Immature natural killer cell (primary cell): ENCODE measurements at regions not wholly inside any gene's neighbourhood (a gene's known extent, or its start where the extent isn't known, plus 50 kb on each side); places are given as distances from the start of the nearest gene placed in this dataset.

Experiments
- DNase-seq, 3 donors: peaks; one replicate each; pipeline ENCODE4 v3.0.0; 2022; ENCODE audit warnings: mixed read lengths in 1 of 3
- H3K27ac Mint-ChIP-seq, 6 donors: one replicate each; pipeline ENCODE4 v1.8.0; 2020; ENCODE audit warnings: mixed read lengths in 6 of 6, mild to moderate bottlenecking in 5 of 6, inconsistent platforms in 4 of 6, moderate library complexity in 3 of 6
- H3K27me3 Mint-ChIP-seq, 3 donors: one replicate each; pipeline ENCODE4 v1.8.0; 2020 to 2021; ENCODE audit warnings: low read depth in 3 of 3, mild to moderate bottlenecking in 3 of 3, mixed read lengths in 3 of 3, moderate library complexity in 3 of 3, inconsistent platforms in 1 of 3
- H3K36me3 Mint-ChIP-seq, 3 donors: one replicate each; pipeline ENCODE4 v1.8.0; 2020; ENCODE audit warnings: mixed read lengths in 3 of 3, inconsistent platforms in 2 of 3, mild to moderate bottlenecking in 2 of 3
- H3K4me1 Mint-ChIP-seq, 2 donors: one replicate each; pipeline ENCODE4 v1.8.0; 2020; ENCODE audit warnings: inconsistent platforms in 2 of 2, mild to moderate bottlenecking in 2 of 2, mixed read lengths in 2 of 2, moderate library complexity in 1 of 2
- H3K4me3 Mint-ChIP-seq, 5 donors: one replicate each; pipeline ENCODE4 v1.8.0; 2020; ENCODE audit warnings: mild to moderate bottlenecking in 5 of 5, mixed read lengths in 5 of 5, inconsistent platforms in 3 of 5, moderate library complexity in 3 of 5
- H3K9me3 Mint-ChIP-seq, 6 donors: one replicate each; pipeline ENCODE4 v1.8.0; 2020; ENCODE audit warnings: mild to moderate bottlenecking in 6 of 6, mixed read lengths in 6 of 6, inconsistent platforms in 4 of 6, moderate library complexity in 3 of 6

DNA sequence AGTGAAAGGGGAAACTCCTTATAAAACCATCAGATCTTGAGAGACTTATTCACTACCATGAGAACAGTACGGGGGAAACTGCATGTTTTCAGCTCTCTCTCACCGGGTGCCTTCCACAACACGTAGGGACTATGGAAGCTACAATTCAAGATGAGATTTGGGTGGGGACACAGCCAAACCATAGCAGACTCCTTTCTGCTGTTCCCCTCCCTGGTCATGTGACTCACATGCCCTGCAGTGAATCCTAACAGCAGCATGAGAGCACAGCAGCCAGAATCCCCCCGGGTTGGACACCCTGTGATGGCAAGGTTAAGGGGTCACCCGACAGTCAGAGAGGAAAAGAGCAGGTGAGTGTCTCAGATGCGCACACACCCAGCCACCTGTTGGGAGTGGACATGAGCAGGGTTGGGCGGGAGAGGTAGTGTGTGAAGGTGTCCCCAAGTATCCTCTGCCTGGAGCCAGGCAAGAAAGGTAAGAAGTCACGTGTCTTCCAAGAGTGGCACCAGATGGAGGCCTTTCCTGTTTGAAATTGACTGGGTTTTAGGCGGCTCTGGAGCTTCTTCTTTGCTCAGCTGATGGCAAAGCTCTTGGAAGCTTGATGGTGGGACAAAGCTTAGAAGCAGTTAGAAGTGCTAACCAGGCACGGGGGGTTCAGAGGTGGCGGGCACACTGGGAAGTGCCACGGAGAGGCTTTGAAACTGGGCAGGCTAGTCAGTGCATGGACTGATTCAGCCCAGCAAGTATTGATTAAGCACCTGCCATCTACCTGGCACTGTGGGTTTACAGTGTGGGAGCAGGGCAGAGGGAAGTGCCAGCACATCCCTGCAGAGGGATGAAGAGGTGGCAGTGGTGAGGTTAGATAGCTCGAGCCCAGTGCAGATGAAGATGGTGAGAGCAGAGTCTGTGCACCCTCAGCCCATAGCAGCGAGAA, 68.7 kb downstream of the RHOB start:
- no peak for DNase-seq
- Mint-ChIP-seq H3K4me1 (no peaks in the 10 kb centered on the region), H3K27ac (no peak overlapping the region), H3K27me3 (peaks cover 0 to 4% (median 0%) of the 10 kb centered on the region in 3 donors), H3K36me3 (no peaks in the 10 kb centered on the region), H3K4me3 (no peak overlapping the region), H3K9me3 (no peaks in the 10 kb centered on the region)

DNA sequence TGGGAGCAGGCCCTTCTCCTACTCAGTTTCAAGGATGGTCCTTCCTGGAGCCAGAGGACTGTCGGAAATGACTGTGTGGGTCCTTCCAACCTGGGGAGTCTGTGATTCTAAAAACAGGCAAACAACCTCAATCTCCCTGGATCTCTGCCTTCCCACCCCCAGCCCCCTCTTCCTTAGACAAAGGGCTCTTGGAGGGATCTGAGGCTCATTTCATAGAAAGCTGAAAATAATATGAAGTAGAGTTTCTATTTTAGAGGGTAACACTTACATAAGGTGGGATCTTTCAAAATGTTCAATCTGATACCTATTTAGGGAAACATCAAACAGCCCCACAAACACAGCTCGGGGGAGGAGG, 69.4 kb downstream of the RHOB start:
- no peak overlapping the region for H3K4me3 Mint-ChIP-seq

DNA sequence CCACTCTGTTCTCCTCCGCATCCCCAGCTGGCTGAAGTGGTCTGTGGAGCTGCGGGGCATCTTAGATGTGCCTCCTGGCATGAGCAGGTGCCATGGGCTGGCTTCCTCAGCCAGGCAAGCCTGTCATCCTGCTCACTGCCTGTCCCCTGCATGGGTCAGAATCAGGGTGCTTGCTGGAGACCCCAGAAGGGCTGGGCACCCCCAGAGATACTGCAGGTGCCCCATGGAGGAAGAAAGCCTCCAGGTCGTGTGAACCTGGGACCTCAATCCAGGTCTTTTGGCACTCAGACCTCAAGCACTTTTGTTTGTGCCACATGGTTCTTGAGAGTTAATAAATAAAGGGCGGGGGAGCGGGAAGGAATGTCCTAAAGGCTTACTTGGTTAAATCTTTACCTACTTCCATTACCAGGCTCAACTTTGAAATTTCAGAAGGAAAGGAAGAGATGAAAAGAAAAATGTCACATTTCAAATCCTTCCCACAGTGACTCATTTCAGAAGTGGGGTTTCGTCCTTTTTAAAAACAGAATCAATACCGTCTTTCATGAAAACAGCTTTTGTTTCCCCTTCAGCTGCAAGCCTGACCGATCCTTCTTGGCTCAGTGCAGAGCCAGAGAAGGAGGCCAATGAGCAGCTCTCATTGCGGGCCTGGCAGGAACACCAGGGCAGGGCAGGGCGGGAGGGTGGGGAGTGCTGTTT, 69.9 kb downstream of the RHOB start:
- Mint-ChIP-seq H3K4me3 (no peak overlapping the region), H3K9me3 (no peaks in the 10 kb centered on the region), H3K27ac (no peak overlapping the region), H3K36me3 (no peaks in the 10 kb centered on the region), H3K27me3 (peaks cover 0 to 2% (median 0%) of the 10 kb centered on the region in 3 donors), H3K4me1 (no peaks in the 10 kb centered on the region)
- no peak for DNase-seq

More for the DNA sequence above, 69.4 kb downstream of the RHOB start:
- Mint-ChIP-seq H3K9me3 (no peaks in the 10 kb centered on the region), H3K4me1 (no peaks in the 10 kb centered on the region), H3K27ac (no peak overlapping the region), H3K36me3 (no peaks in the 10 kb centered on the region), H3K27me3 (peaks cover 0 to 3% (median 0%) of the 10 kb centered on the region in 3 donors)
- no peak for DNase-seq

DNA sequence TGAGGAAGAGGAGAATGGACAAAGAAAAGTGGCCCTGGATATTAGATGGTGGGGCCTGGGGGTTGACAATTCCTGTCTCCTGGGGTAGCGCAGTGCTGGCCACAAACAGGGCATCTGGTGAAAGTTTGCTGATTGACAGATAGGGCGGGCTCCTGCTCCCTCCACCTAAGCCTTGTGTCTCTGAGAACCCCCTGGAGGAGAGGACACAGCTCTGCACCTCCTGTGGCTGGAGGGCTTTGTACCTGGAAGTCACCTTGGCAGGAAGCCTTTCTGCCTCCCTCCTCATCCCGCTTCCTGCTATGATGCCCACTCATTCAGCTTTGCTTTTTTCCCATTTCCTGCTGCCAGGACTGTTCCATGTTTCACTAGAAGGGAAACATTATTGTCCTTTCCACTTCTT, 72.4 kb downstream of the RHOB start:
- no peaks in the 10 kb centered on the region for H3K9me3 Mint-ChIP-seq
- no peak overlapping the region for H3K27ac Mint-ChIP-seq
- no peak for DNase-seq
- no peaks in the 10 kb centered on the region for H3K4me1 Mint-ChIP-seq
- no peak overlapping the region for H3K4me3 Mint-ChIP-seq
- no peaks in the 10 kb centered on the region for H3K36me3 Mint-ChIP-seq
- peaks cover 0 to 6% (median 2%) of the 10 kb centered on the region in 3 donors for H3K27me3 Mint-ChIP-seq

DNA sequence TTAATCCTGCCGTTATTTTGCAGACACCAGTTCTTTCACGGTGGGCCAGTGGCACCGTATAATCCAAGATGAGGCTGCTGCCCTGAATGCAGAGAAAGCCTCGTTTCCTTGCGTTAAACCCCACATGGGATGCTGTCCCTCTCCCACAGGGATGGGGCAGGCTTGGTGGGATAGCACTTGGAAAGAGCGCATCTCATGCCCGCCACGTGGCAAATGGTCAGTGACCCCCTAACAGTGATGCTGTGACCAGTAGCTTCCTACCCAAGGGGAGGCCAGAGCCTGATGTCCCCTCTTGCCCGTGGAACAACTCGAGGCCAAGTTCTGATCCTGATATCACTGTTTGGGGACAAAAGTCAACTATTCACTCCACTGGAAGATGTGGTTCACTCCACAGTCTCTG, 73.3 kb downstream of the RHOB start:
- no peaks in the 10 kb centered on the region for H3K4me1 Mint-ChIP-seq
- no peak for DNase-seq
- H3K9me3 Mint-ChIP-seq: no peaks in the 10 kb centered on the region
- peaks cover 2 to 6% (median 3%) of the 10 kb centered on the region in 3 donors for H3K27me3 Mint-ChIP-seq
- H3K4me3 Mint-ChIP-seq: no peak overlapping the region
- no peaks in the 10 kb centered on the region for H3K36me3 Mint-ChIP-seq
- H3K27ac Mint-ChIP-seq: no peak overlapping the region

DNA sequence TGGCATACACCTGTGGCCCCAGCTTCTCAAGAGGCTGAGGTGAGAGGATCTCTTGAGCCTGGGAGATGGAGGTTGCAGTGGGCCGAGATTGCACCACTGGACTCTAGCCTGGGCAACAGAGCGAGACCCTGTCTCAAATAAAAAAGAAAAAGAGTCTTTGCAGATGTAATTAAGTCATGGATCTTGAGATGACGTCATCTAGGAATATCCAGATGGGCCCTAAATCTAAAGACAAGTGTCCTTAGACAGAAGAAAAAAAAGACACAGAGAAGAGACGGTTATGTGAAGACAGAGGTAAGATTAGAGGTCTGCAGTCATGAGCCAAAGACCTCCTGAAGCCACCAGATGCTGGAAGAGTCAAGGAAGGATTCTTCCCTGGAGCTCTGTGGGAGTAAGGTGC, 74.3 kb downstream of the RHOB start:
- H3K36me3 Mint-ChIP-seq: no peaks in the 10 kb centered on the region
- no peak for DNase-seq
- no peak overlapping the region for H3K4me3 Mint-ChIP-seq
- no peaks in the 10 kb centered on the region for H3K9me3 Mint-ChIP-seq
- H3K27ac Mint-ChIP-seq: no peak overlapping the region
- H3K4me1 Mint-ChIP-seq: no peaks in the 10 kb centered on the region
- H3K27me3 Mint-ChIP-seq: peaks cover 2 to 6% (median 3%) of the 10 kb centered on the region in 3 donors

DNA sequence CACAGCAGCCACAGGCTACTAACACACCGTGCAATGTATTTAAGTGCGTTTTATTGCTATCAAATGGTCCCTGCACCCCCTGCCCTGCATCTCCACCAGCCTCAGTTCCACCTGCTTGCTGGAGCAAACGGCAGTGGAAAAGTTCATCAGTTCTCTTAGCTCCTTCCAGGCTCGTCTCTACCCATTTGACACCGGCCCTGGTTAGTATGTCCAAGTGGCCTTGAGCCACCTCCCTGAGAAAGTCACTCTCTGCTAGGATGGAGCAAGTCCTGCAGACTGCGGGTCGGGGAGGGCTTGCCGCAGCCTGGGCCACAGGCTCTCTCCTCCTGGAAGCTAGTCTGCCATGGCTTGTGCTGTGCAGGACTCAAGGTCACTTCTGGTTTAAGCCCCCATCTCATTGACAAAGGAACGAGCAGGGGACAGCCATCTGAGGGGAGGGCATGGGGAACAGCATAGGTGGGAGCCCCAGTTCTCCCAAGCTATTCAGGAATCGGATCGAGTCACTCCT, 74.9 kb downstream of the RHOB start:
- Mint-ChIP-seq H3K27ac (no peak overlapping the region), H3K4me1 (no peaks in the 10 kb centered on the region), H3K9me3 (no peaks in the 10 kb centered on the region), H3K4me3 (no peak overlapping the region), H3K36me3 (no peaks in the 10 kb centered on the region), H3K27me3 (peaks cover 2 to 6% (median 3%) of the 10 kb centered on the region in 3 donors)
- no peak for DNase-seq

DNA sequence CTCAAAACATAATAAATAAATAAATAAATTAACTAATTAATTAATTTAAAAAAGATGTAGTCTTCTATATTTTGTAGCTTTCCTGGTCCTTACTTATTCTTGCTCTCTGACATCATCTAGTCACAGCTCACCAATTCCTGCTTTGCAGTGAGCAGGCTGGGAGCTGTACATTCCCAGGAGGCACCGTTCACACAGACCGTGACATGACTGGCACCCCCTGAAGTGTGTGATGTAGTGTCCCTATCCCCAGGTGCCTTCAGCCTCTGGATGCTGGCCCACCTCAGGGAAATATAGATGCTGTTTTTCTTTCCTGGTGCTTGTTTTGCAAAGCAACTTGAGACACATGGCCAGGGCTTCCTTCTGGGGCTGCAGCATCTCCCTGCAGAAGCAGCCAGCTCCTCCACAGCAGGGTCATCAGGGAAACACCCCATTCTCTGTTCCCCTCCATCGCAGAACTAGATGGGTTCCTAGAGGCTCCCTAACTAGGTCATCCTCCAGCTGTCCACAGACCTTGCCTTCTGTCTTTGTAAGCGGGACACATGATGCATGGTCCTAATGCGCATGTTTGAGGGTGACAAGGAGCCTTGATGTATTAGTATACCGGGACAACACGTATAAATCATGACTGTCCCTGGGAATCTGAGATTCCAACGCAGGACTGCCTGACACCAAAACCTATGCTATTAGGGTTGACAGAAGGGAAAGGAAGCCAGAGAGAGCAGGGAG, 76.4 kb downstream of the RHOB start:
- DNase-seq: no peak
- Mint-ChIP-seq H3K27ac (peak overlapping the region in 1 of 6 donors; percentile 67), H3K27me3 (peaks cover 3 to 6% (median 3%) of the 10 kb centered on the region in 3 donors), H3K4me3 (no peak overlapping the region), H3K36me3 (no peaks in the 10 kb centered on the region), H3K4me1 (no peaks in the 10 kb centered on the region), H3K9me3 (no peaks in the 10 kb centered on the region)

DNA sequence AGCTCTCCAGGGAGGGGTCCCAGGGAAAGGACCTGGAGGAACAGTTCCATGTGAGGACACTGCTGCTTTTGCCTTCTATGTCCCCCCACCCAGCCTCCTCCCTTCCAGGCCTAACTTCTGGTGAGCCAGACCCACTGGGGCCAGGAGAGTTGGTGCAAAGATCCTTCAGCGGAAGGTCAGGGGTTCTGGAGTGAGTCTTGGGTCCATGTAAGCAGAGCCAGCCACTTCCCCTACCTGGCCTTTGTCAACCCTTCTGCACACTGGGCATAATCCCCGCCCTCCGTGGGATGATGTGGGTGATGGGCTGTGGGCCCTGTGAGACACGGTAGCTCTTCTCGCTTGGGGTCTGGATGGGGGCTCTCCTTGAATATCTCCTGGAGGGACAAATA, 76.9 kb downstream of the RHOB start:
- no peak overlapping the region for H3K27ac Mint-ChIP-seq
- DNase-seq: no peak

DNA sequence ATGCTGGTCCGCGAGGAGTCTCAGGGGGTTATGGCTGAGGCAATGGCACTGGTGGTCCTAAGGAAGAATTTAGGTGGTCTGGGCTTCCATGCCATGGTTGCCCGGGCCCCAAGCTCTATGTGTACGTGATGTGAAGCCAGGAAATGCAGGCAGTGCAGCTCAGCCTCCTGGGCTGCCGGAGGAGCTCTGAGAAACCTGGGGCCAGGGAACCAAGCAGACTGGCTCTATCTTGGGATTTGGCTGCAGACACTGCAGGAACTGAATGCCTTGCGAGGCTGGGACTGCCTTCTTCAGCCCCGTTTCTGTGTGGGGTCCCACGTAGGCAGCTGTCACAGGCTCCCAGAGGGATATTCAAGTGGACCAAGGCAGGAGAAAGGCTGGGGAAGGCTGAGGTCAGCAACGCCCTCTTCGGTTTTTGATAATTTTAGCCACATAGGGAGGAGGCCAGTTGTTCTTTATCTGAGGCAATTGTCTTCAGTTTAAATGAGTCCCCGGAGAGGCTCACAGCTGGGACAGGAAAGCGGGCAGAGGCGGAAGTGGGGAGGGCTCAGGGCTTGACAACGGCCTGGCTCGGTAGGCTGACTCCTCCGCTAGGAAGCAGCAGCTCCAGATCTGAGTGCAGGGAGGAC, 77.7 kb downstream of the RHOB start:
- H3K4me3 Mint-ChIP-seq: peak overlapping the region in 1 of 5 donors; percentile 7
- H3K4me1 Mint-ChIP-seq: no peaks in the 10 kb centered on the region
- peak overlapping the region in 1 of 6 donors; percentile 67 for H3K27ac Mint-ChIP-seq
- no peaks in the 10 kb centered on the region for H3K36me3 Mint-ChIP-seq
- H3K9me3 Mint-ChIP-seq: no peaks in the 10 kb centered on the region
- no peak for DNase-seq
- H3K27me3 Mint-ChIP-seq: peaks cover 3 to 6% (median 4%) of the 10 kb centered on the region in 3 donors

More for the DNA sequence above, 76.9 kb downstream of the RHOB start:
- Mint-ChIP-seq H3K36me3 (no peaks in the 10 kb centered on the region), H3K27me3 (peaks cover 3 to 6% (median 4%) of the 10 kb centered on the region in 3 donors), H3K9me3 (no peaks in the 10 kb centered on the region), H3K4me1 (no peaks in the 10 kb centered on the region), H3K4me3 (no peak overlapping the region)

DNA sequence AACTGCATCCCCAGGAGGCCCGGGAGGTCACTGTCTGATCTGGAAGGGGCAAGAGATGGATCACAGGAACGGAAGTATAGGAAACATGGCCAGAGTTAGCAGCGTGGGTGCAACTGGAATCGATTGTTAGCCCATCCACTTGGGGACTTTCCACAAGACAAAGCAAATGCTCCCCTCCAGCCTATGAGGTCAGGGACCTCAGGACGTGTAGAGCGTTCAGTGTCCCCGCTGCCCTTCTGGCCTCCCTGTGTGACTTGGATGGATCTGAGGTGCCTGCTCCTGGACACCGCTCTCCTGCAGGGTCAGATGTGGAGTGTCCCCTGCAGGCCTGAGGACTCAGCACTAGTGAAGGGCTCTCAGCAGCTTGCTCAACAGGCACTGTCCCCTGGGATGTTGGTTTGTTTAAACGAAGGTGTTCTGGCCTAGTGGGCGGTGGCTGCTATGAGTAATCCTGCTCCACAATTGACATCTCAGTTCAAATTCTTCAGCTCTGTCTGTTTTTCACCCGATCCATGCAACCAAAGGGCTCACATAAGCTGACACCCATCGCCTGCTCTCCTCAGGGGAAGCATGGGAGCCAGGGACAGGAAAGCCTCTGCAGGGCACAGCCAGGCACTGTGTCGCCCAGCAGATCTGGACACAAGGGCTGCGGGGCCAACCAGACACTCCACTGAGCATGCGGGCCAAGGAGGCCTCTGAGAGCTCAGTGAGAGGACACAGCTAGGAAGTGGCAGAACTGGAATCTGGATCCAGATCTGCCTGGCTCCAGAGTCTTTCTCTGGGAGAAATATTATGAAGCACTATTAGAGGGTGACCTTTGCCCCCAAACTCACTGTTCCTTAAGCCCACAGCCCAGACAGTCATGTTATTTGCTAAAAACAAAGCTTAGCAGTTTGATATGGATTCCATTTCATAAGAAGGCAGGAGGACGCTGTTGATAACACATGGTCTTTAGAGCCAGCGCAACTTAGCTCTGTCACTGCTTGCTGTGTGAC, 78.5 kb downstream of the RHOB start:
- peak overlapping the region in 1 of 5 donors; percentile 7 for H3K4me3 Mint-ChIP-seq
- no peaks in the 10 kb centered on the region for H3K36me3 Mint-ChIP-seq
- no peaks in the 10 kb centered on the region for H3K4me1 Mint-ChIP-seq
- peak overlapping the region in 1 of 6 donors; percentile 67 for H3K27ac Mint-ChIP-seq
- H3K27me3 Mint-ChIP-seq: peaks cover 3 to 6% (median 4%) of the 10 kb centered on the region in 3 donors
- DNase-seq: no peak
- no peaks in the 10 kb centered on the region for H3K9me3 Mint-ChIP-seq

DNA sequence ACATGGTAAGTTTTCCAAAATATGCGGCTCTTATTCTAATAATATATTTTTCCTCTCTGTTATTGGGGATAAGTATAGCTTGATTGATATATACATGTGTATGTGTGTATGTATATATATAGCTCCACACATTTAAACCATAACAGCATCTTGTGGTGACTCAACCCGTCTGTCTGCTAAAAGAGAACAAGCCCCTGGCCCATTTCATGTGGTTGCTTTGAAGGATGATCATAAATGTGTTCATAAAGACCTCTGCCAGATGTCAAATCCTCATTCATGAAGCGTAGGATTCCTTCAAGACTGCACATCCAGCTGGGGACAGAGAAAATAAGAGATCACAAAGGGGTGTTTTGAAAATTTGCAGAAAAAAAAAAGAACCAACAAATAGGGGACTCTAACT, 79.3 kb downstream of the RHOB start:
- H3K9me3 Mint-ChIP-seq: no peaks in the 10 kb centered on the region
- H3K4me1 Mint-ChIP-seq: no peaks in the 10 kb centered on the region
- no peak for DNase-seq
- H3K27ac Mint-ChIP-seq: no peak overlapping the region
- no peaks in the 10 kb centered on the region for H3K36me3 Mint-ChIP-seq
- no peak overlapping the region for H3K4me3 Mint-ChIP-seq
- peaks cover 3 to 6% (median 4%) of the 10 kb centered on the region in 3 donors for H3K27me3 Mint-ChIP-seq
